Lower leg skin (tissue), 3 donors: ENCODE measurements at regions not wholly inside any gene's neighbourhood (a gene's known extent, or its start where the extent isn't known, plus 50 kb on each side); places are given as distances from the start of the nearest gene placed in this dataset.

Experiments
- POLR2A ChIP-seq, 2 donors: fragments of 450-650 bp; IDR thresholded peaks; one replicate each; pipeline ENCODE4 v1.6.1; 2016 to 2017; ENCODE audit warnings: antibody characterized with exemption in 2 of 2, mild to moderate bottlenecking in 1 of 2, moderate library complexity in 1 of 2
- TF ChIP-seq, protein P1 (sequence below), 3 donors: fragments of 450-650 bp; IDR thresholded peaks; one replicate each; pipeline ENCODE4 v1.5.1; 2016; ENCODE audit warnings: antibody characterized with exemption in 3 of 3, mild to moderate bottlenecking in 3 of 3, moderate library complexity in 2 of 3

DNA sequence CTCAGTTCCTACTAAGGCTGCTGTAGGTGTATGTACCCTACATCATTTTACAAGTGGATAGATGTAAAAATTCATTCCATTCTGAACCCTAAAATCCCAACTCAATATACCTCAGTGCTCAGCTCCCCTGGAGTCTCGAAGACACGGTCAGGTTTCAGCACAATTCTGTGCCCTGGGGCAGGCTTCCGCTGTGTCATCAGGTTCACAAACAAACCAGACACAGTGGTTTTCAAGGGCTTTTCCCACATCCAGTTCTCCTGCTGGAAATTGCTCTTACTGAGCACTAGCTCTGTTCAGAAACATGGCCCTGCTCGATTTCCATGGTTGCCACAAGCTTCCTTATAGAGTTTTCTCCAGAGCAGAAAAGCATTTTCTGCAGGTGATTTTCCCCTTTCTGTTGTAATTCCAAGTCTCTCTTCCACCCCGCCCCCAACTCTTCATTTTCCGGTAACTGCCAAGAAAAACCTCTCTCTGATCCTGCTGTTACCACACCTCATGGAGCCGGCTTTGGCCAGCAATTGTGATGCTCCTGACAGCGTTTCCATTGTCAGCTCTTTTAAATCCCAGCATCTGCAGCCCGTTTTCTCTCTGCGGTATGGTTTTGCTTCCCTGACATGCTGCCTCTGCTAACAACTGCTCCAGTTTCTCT is 483.0 kb upstream of the CCDC196 start:
- TF ChIP-seq POLR2A (IDR thresholded peaks at IDR 0.05), result no peak
- TF ChIP-seq, protein P1, sequence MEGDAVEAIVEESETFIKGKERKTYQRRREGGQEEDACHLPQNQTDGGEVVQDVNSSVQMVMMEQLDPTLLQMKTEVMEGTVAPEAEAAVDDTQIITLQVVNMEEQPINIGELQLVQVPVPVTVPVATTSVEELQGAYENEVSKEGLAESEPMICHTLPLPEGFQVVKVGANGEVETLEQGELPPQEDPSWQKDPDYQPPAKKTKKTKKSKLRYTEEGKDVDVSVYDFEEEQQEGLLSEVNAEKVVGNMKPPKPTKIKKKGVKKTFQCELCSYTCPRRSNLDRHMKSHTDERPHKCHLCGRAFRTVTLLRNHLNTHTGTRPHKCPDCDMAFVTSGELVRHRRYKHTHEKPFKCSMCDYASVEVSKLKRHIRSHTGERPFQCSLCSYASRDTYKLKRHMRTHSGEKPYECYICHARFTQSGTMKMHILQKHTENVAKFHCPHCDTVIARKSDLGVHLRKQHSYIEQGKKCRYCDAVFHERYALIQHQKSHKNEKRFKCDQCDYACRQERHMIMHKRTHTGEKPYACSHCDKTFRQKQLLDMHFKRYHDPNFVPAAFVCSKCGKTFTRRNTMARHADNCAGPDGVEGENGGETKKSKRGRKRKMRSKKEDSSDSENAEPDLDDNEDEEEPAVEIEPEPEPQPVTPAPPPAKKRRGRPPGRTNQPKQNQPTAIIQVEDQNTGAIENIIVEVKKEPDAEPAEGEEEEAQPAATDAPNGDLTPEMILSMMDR (IDR thresholded peaks at IDR 0.05), result no peak
